ENCODE measurements at regions not wholly inside any gene's neighbourhood (a gene's known extent, or its start where the extent isn't known, plus 50 kb on each side); places are given as distances from the start of the nearest gene placed in this dataset.

DNA sequence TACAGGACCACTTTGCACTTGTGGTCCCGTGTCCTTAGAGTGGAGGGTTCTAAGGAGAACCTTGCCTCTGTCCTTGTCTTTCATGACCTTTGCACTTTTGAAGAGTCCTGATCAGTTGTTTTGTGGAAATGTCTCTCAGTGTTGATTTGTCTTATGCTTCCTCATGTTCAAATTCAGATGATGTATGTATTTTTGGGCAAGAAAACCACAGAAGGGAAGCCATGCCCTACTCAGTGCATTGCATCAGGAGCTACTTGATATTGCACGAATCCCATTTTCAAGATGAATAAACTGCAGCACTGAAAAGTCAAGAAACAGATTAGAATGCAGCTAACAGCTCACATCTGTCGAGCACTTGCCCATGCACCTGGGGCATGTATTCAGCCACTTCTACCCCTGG is 152.2 kb downstream of the INHBB start:
- no peaks in the 10 kb centered on the region for H3K79me2 ChIP-seq (ENCODE audit: control insufficient read depth, insufficient read depth, low read length)
- no peak overlapping the region for H3K4me2 ChIP-seq (ENCODE audit: extremely low read depth, insufficient read depth, low read length)
- DNase-seq (ENCODE audit: low read depth in 2 of 2) = no peak
- H3K9ac ChIP-seq (ENCODE audit: insufficient read depth, low read length) = no peak overlapping the region
- H3K27ac ChIP-seq (ENCODE audit: insufficient read depth, low read length) = no peak overlapping the region
- no peak overlapping the region for H3K4me3 ChIP-seq (replicated peaks in 1 of 4; ENCODE audit: control extremely low read depth in 1 of 4, insufficient read depth in 1 of 4, low read depth in 3 of 4, low read length in 4 of 4)
- H3K9me3 ChIP-seq (ENCODE audit: control insufficient read depth, insufficient read depth, low read depth, low read length) = no peaks in the 10 kb centered on the region
- no peaks in the 10 kb centered on the region for H3K4me1 ChIP-seq (ENCODE audit: control insufficient read depth, extremely low read depth, insufficient read depth, low read length)
- H4K20me1 ChIP-seq (ENCODE audit: control insufficient read depth, extremely low read depth, insufficient read depth, low read length) = no peaks in the 10 kb centered on the region
- TF ChIP-seq CTCF (conservative IDR thresholded peaks at IDR 0.05 in 1 of 2, IDR thresholded peaks at IDR 0.05 in 1 of 2; ENCODE audit: low read depth in 1 of 2, low read length in 2 of 2) (no peak), EZH2 (IDR thresholded peaks at IDR 0.05; ENCODE audit: low read length, missing control alignments) (no peak)
- no peak overlapping the region for H2AFZ ChIP-seq (ENCODE audit: low read length)
- peaks cover 5% of the 10 kb centered on the region for H3K27me3 ChIP-seq (ENCODE audit: control insufficient read depth, insufficient read depth, low read length)
- no peaks in the 10 kb centered on the region for H3K36me3 ChIP-seq (ENCODE audit: control insufficient read depth, insufficient read depth, low read length)

DNA sequence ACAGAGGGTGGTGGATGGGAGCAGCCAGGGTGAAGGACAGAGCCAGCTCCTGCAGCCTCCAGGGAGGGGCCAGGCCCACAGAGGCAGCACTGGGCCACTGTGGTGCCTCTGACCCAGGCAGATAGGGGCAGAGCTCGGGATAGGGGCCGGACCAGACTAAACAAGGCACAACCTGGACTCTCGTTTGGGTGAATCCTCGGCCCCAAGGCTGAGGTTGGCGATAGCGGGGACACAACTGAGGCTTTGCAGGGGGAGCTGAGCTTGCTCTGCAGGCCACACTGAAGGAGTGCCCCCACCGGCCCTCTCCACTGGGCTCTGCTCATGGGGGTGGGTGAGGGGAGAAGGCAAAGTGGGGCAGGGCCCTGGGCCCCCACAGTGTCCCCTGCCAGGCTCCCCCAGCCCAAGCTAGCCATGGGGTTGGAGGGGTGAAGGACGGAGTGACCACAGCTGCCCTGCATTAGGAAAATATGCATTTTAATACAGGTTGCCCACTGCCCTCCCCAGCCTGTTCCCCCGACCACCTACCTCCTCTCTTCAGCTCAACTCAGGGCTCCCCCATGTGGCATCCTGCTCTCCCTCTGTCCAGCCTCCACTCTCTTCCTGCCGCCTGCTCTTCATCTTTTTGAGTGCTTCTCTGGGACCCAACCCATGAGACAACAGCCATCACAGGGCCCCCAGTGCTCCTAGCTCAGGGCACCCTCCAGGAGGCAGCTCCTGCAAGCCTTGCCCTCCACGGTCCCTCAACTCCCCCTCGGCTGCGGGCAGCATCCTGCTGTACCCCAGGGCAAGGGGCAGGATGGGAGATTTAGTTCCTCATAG is 152.8 kb downstream of the INHBB start:
- H3K4me1 ChIP-seq (ENCODE audit: control insufficient read depth, extremely low read depth, insufficient read depth, low read length) = no peaks in the 10 kb centered on the region
- no peak overlapping the region for H3K4me2 ChIP-seq (ENCODE audit: extremely low read depth, insufficient read depth, low read length)
- DNase-seq (ENCODE audit: low read depth in 2 of 2) = no peak
- TF ChIP-seq CTCF (conservative IDR thresholded peaks at IDR 0.05 in 1 of 2, IDR thresholded peaks at IDR 0.05 in 1 of 2; ENCODE audit: low read depth in 1 of 2, low read length in 2 of 2) (no peak), EZH2 (IDR thresholded peaks at IDR 0.05; ENCODE audit: low read length, missing control alignments) (no peak)
- H2AFZ ChIP-seq (ENCODE audit: low read length) = no peak overlapping the region
- H3K4me3 ChIP-seq (replicated peaks in 1 of 4; ENCODE audit: control extremely low read depth in 1 of 4, insufficient read depth in 1 of 4, low read depth in 3 of 4, low read length in 4 of 4) = no peak overlapping the region
- H3K36me3 ChIP-seq (ENCODE audit: control insufficient read depth, insufficient read depth, low read length) = no peaks in the 10 kb centered on the region
- no peak overlapping the region for H3K9ac ChIP-seq (ENCODE audit: insufficient read depth, low read length)
- H3K27me3 ChIP-seq (ENCODE audit: control insufficient read depth, insufficient read depth, low read length) = peaks cover 5% of the 10 kb centered on the region
- H3K9me3 ChIP-seq (ENCODE audit: control insufficient read depth, insufficient read depth, low read depth, low read length) = no peaks in the 10 kb centered on the region
- no peak overlapping the region for H3K27ac ChIP-seq (ENCODE audit: insufficient read depth, low read length)
- no peaks in the 10 kb centered on the region for H3K79me2 ChIP-seq (ENCODE audit: control insufficient read depth, insufficient read depth, low read length)
- H4K20me1 ChIP-seq (ENCODE audit: control insufficient read depth, extremely low read depth, insufficient read depth, low read length) = no peaks in the 10 kb centered on the region

GRCh38 chr2:120499784-120500495 is 154.0 kb downstream of the INHBB start:
- TF ChIP-seq CTCF (conservative IDR thresholded peaks at IDR 0.05 in 1 of 2, IDR thresholded peaks at IDR 0.05 in 1 of 2; ENCODE audit: low read depth in 1 of 2, low read length in 2 of 2) = no peak
- TF ChIP-seq EZH2 (IDR thresholded peaks at IDR 0.05; ENCODE audit: low read length, missing control alignments) = no peak
- Histone ChIP-seq H3K27me3 (ENCODE audit: control insufficient read depth, insufficient read depth, low read length) (peaks cover 5% of the 10 kb centered on the region), H3K9ac (ENCODE audit: insufficient read depth, low read length) (no peak overlapping the region)

More at GRCh38 chr2:120499784-120500495, 154.0 kb downstream of the INHBB start:
- H3K27ac ChIP-seq (ENCODE audit: insufficient read depth, low read length) = no peak overlapping the region
- no peaks in the 10 kb centered on the region for H3K36me3 ChIP-seq (ENCODE audit: control insufficient read depth, insufficient read depth, low read length)
- H3K79me2 ChIP-seq (ENCODE audit: control insufficient read depth, insufficient read depth, low read length) = no peaks in the 10 kb centered on the region
- no peak overlapping the region for H3K4me2 ChIP-seq (ENCODE audit: extremely low read depth, insufficient read depth, low read length)
- no peak overlapping the region for H3K4me3 ChIP-seq (replicated peaks in 1 of 4; ENCODE audit: control extremely low read depth in 1 of 4, insufficient read depth in 1 of 4, low read depth in 3 of 4, low read length in 4 of 4)
- no peak for DNase-seq (ENCODE audit: low read depth in 2 of 2)
- no peaks in the 10 kb centered on the region for H4K20me1 ChIP-seq (ENCODE audit: control insufficient read depth, extremely low read depth, insufficient read depth, low read length)
- no peak overlapping the region for H2AFZ ChIP-seq (ENCODE audit: low read length)
- H3K4me1 ChIP-seq (ENCODE audit: control insufficient read depth, extremely low read depth, insufficient read depth, low read length) = no peaks in the 10 kb centered on the region
- no peaks in the 10 kb centered on the region for H3K9me3 ChIP-seq (ENCODE audit: control insufficient read depth, insufficient read depth, low read depth, low read length)
